Peyer's patch (tissue), 4 donors: ENCODE measurements at regions not wholly inside any gene's neighbourhood (a gene's known extent, or its start where the extent isn't known, plus 50 kb on each side); places are given as distances from the start of the nearest gene placed in this dataset.

ENCODE experiments used
- DNase-seq, 3 donors: peaks; one replicate each; pipeline ENCODE4 v3.0.0-alpha.2; 2017 to 2019
- H3K27ac ChIP-seq, 4 donors: fragments of 200-600 bp; sonication (generic); one replicate each; pipeline ENCODE4 v1.5.1; 2016 to 2019
- H3K27me3 ChIP-seq, 2 donors: fragments of 200-600 bp; sonication (generic); one replicate each; pipeline ENCODE4 v1.5.1; 2019
- H3K36me3 ChIP-seq, 3 donors: fragments of 200-600 bp; sonication (generic); one replicate each; pipeline ENCODE4 v1.5.1; 2016 to 2019
- H3K4me1 ChIP-seq, 4 donors: fragments of 200-600 bp; sonication (generic); one replicate each; pipeline ENCODE4 v1.5.1; 2016 to 2019
- H3K4me3 ChIP-seq, 4 donors: fragments of 200-600 bp; sonication (generic); 1 replicate in 3 of 4; 2 replicates in 1 of 4; pipeline ENCODE4 v1.5.1; 2016 to 2019; ENCODE audit warnings: mild to moderate bottlenecking in 1 of 4
- H3K9me3 ChIP-seq, 4 donors: fragments of 200-600 bp; sonication (generic); one replicate each; pipeline ENCODE4 v1.5.1; 2016 to 2019; ENCODE audit warnings: mild to moderate bottlenecking in 1 of 4
- CTCF ChIP-seq, 6 experiments: fragments of 450-650 bp in 4 of 6; fragments of 200-600 bp in 2 of 6; sonication (generic) in 1 of 6; IDR thresholded peaks; one replicate each; pipeline ENCODE4 v1.5.1; 2017 to 2019; ENCODE audit warnings: antibody characterized with exemption in 6 of 6, mild to moderate bottlenecking in 3 of 6, moderate library complexity in 1 of 6
- POLR2A ChIP-seq, 2 donors: fragments of 450-650 bp; IDR thresholded peaks; one replicate each; pipeline ENCODE4 v1.5.1; 2017; ENCODE audit warnings: antibody characterized with exemption in 2 of 2, mild to moderate bottlenecking in 2 of 2, moderate library complexity in 2 of 2

- H3K27ac ChIP-seq = no peak overlapping the region
- H3K27me3 ChIP-seq = no peaks in the 10 kb centered on the region
- TF ChIP-seq CTCF (IDR thresholded peaks at IDR 0.05) = no peak
- no peak for TF ChIP-seq POLR2A (IDR thresholded peaks at IDR 0.05)
- no peaks in the 10 kb centered on the region for H3K4me1 ChIP-seq
- no peaks in the 10 kb centered on the region for H3K36me3 ChIP-seq
- H3K9me3 ChIP-seq = no peaks in the 10 kb centered on the region
- DNase-seq = no peak
- no peak overlapping the region for H3K4me3 ChIP-seq
These were observed 258.2 kb upstream of the PRKD1 start for GRCh38 chr14:30185832-30186231.

GRCh38 chr14:30191639-30192279 lies 264.1 kb upstream of the PRKD1 start:
- H3K27me3 ChIP-seq = no peaks in the 10 kb centered on the region
- no peak overlapping the region for H3K4me3 ChIP-seq
- no peak overlapping the region for H3K27ac ChIP-seq
- no peaks in the 10 kb centered on the region for H3K36me3 ChIP-seq
- no peak for TF ChIP-seq CTCF (IDR thresholded peaks at IDR 0.05)
- TF ChIP-seq POLR2A (IDR thresholded peaks at IDR 0.05) = no peak
- no peaks in the 10 kb centered on the region for H3K4me1 ChIP-seq
- peaks cover 0 to 2% (median 0%) of the 10 kb centered on the region in 4 donors for H3K9me3 ChIP-seq
- DNase-seq = no peak

- no peaks in the 10 kb centered on the region for H3K27me3 ChIP-seq
- no peak overlapping the region for H3K27ac ChIP-seq
- H3K9me3 ChIP-seq = peaks cover 0 to 2% (median 0%) of the 10 kb centered on the region in 4 donors
- TF ChIP-seq POLR2A (IDR thresholded peaks at IDR 0.05) (no peak), CTCF (IDR thresholded peaks at IDR 0.05) (no peak)
- H3K4me1 ChIP-seq = no peaks in the 10 kb centered on the region
- no peak for DNase-seq
- no peaks in the 10 kb centered on the region for H3K36me3 ChIP-seq
- no peak overlapping the region for H3K4me3 ChIP-seq
These were observed 265.5 kb upstream of the PRKD1 start for GRCh38 chr14:30193101-30193500.

- H3K4me1 ChIP-seq = no peaks in the 10 kb centered on the region
- no peak for TF ChIP-seq POLR2A (IDR thresholded peaks at IDR 0.05)
- no peak for TF ChIP-seq CTCF (IDR thresholded peaks at IDR 0.05)
- no peaks in the 10 kb centered on the region for H3K36me3 ChIP-seq
- H3K27me3 ChIP-seq = no peaks in the 10 kb centered on the region
- peak overlapping the region in 1 of 4 donors; percentile 40 for H3K27ac ChIP-seq
- H3K9me3 ChIP-seq = peaks cover 0 to 2% (median 0%) of the 10 kb centered on the region in 4 donors
- H3K4me3 ChIP-seq = no peak overlapping the region
- DNase-seq = no peak
These were observed 266.3 kb upstream of the PRKD1 start for GRCh38 chr14:30193845-30194501.

- Histone ChIP-seq H3K9me3 (peaks cover 0 to 2% (median 0%) of the 10 kb centered on the region in 4 donors), H3K27ac (no peak overlapping the region), H3K36me3 (no peaks in the 10 kb centered on the region), H3K27me3 (no peaks in the 10 kb centered on the region), H3K4me1 (no peaks in the 10 kb centered on the region), H3K4me3 (no peak overlapping the region)
- DNase-seq = no peak
- TF ChIP-seq POLR2A (IDR thresholded peaks at IDR 0.05) = no peak
- no peak for TF ChIP-seq CTCF (IDR thresholded peaks at IDR 0.05)
These were observed 267.1 kb upstream of the PRKD1 start for GRCh38 chr14:30194741-30195148.
